A549 (cell line): ENCODE measurements at regions not wholly inside any gene's neighbourhood (a gene's known extent, or its start where the extent isn't known, plus 50 kb on each side); places are given as distances from the start of the nearest gene placed in this dataset.
A peak's percentile ranks its signal among the peaks of the same experiment; 100 is the strongest.

Source experiments
- ATAC-seq, 2 experiments: fragments of 200-7000 bp in 1 of 2; fragments of >200 bp in 1 of 2; cut with Nextera tagmentation in 1 of 2; cut with Tn5 transposase in 1 of 2; 3 replicates each; pipeline versions ENCODE4 v1.8.0 to v1.9.1; 2018 to 2020; ENCODE audit warnings: mild to moderate bottlenecking in 1 of 2, moderate library complexity in 1 of 2
- CTCF ChIA-PET: fragments of 300-600 bp; sonication (Branson Sonifier 250); formaldehyde crosslinking; extraction: SDS; loops from one replicate; lab custom pipeline; 2021; ENCODE audit warnings: antibody characterized with exemption, inconsistent platforms; lab: Yijun Ruan, JAX
- POLR2A ChIA-PET: fragments of 350-600 bp; formaldehyde crosslinking; extraction: SDS; loops from one replicate; lab custom pipeline; 2021; ENCODE audit warnings: antibody characterized with exemption, inconsistent platforms; lab: Yijun Ruan, JAX
- DNase-seq, 2 experiments: peaks; one replicate each; pipeline versions ENCODE4 v3.0.0 to v3.0.0-alpha.2; 2011 to 2016; ENCODE audit warnings: low read depth in 1 of 2, low spot score in 1 of 2
- FAIRE-seq: peaks from 2 replicates; lab custom pipeline; 2011; peaks lifted over from hg19 to GRCh38; lab: Jason Lieb, UNC
- H3K27ac ChIP-seq, 2 experiments: fragments of >200 bp; sonication (Bioruptor Twin); formaldehyde crosslinking; 3 replicates each; pipeline ENCODE4 v1.5.1; 2016 to 2017
- H3K4me1 ChIP-seq: fragments of >200 bp; sonication (Bioruptor Twin); formaldehyde crosslinking; 3 replicates; pipeline ENCODE4 v1.6.1; 2016
- H3K4me2 ChIP-seq: fragments of >200 bp; sonication (Bioruptor Twin); formaldehyde crosslinking; 3 replicates; pipeline ENCODE4 v1.6.1; 2016
- H3K4me3 ChIP-seq: fragments of >200 bp; sonication (Bioruptor Twin); formaldehyde crosslinking; 3 replicates; pipeline ENCODE4 v1.5.1; 2016
- H3K9me3 ChIP-seq: fragments of >200 bp; sonication (Bioruptor Twin); formaldehyde crosslinking; 3 replicates; pipeline ENCODE4 v1.6.1; 2016
- BHLHE40 ChIP-seq: IDR thresholded peaks from 2 replicates; pipeline ENCODE4 v1.6.1; 2012; ENCODE audit warnings: low read depth, low read length, inconsistent platforms
- CBX8 ChIP-seq: fragments of 200-600 bp; sonication (generic); IDR thresholded peaks from 2 replicates; pipeline ENCODE4 v1.6.1; 2016
- CHD4 ChIP-seq: fragments of 200-600 bp; sonication (generic); IDR thresholded peaks from 2 replicates; pipeline ENCODE4 v1.6.1; 2016; ENCODE audit warnings: antibody characterized with exemption, mild to moderate bottlenecking, borderline replicate concordance
- ELK1 ChIP-seq: fragments of 150-350 bp; IDR thresholded peaks from 2 replicates; pipeline ENCODE4 v1.6.1; 2014; ENCODE audit warnings: low read depth, mild to moderate bottlenecking, low read length
- EP300 ChIP-seq, 2 experiments: fragments of >200 bp; sonication (Bioruptor Twin); formaldehyde crosslinking; IDR thresholded peaks; 2 replicates in 1 of 2; 3 replicates in 1 of 2; pipeline ENCODE4 v1.6.1; 2016 to 2017
- FOSL2 ChIP-seq, 2 experiments: fragments of 450-650 bp in 1 of 2; fragments of >200 bp in 1 of 2; sonication (Bioruptor Twin) in 1 of 2; formaldehyde crosslinking; IDR thresholded peaks; 2 replicates each; pipeline versions ENCODE4 v1.5.0 to v1.6.1; 2016 to 2020; ENCODE audit warnings: mild to moderate bottlenecking in 1 of 2, moderate library complexity in 1 of 2
- HDAC2 ChIP-seq: fragments of 200-600 bp; sonication (generic); IDR thresholded peaks from 2 replicates; pipeline ENCODE4 v1.6.1; 2016
- HES2 ChIP-seq: fragments of >200 bp; sonication (Bioruptor Twin); formaldehyde crosslinking; IDR thresholded peaks from 2 replicates; pipeline ENCODE4 v1.6.1; 2016
- HOXA7 ChIP-seq: fragments of 250-450 bp; sonication (Bioruptor Pico); IDR thresholded peaks from 2 replicates; pipeline ENCODE4 v1.5.0; 2020; ENCODE audit warnings: mild to moderate bottlenecking, moderate library complexity
- HOXB13 ChIP-seq: fragments of 250-450 bp; sonication (Bioruptor Pico); IDR thresholded peaks from 2 replicates; pipeline ENCODE4 v1.5.0; 2020; ENCODE audit warnings: low read depth, mild to moderate bottlenecking, moderate library complexity
- HOXB5 ChIP-seq: fragments of 250-450 bp; sonication (Bioruptor Pico); IDR thresholded peaks from 2 replicates; pipeline ENCODE4 v1.5.0; 2020; ENCODE audit warnings: mild to moderate bottlenecking, moderate library complexity
- MYC ChIP-seq: IDR thresholded peaks from 2 replicates; pipeline ENCODE4 v1.6.1; 2012; ENCODE audit warnings: mild to moderate bottlenecking, inconsistent platforms, low read length, improper control_type of control experiment, borderline replicate concordance
- NPAS2 ChIP-seq: fragments of 250-450 bp; sonication (Bioruptor Pico); IDR thresholded peaks from 2 replicates; pipeline ENCODE4 v1.8.0; 2022; ENCODE audit warnings: mild to moderate bottlenecking, moderate library complexity, borderline replicate concordance
- NR3C1 ChIP-seq: fragments of >200 bp; sonication (Bioruptor Twin); formaldehyde crosslinking; IDR thresholded peaks from 3 replicates; pipeline ENCODE4 v1.6.1; 2017
- RAD21 ChIP-seq, 2 experiments: fragments of >200 bp in 1 of 2; sonication (Bioruptor Twin) in 1 of 2; formaldehyde crosslinking in 1 of 2; IDR thresholded peaks in 1 of 2; conservative IDR thresholded peaks in 1 of 2; 2 replicates in 1 of 2; 3 replicates in 1 of 2; pipeline ENCODE4 v1.6.1; 2012 to 2018; ENCODE audit warnings: inconsistent platforms in 1 of 2
- RCOR1 ChIP-seq: fragments of 150-350 bp; IDR thresholded peaks from 2 replicates; pipeline ENCODE4 v1.6.1; 2014; ENCODE audit warnings: antibody characterized with exemption, low read length, low read depth
- SMC3 ChIP-seq: fragments of >200 bp; sonication (Bioruptor Twin); formaldehyde crosslinking; IDR thresholded peaks from 3 replicates; pipeline ENCODE4 v1.6.1; 2018; ENCODE audit warnings: inconsistent platforms
- SREBF2 ChIP-seq: fragments of 450-650 bp; IDR thresholded peaks from 2 replicates; pipeline ENCODE4 v1.6.1; 2014; ENCODE audit warnings: mild to moderate bottlenecking, moderate library complexity
- TP53 ChIP-seq: fragments of 250-450 bp; sonication (Bioruptor Pico); IDR thresholded peaks from 2 replicates; pipeline ENCODE4 v1.5.0; 2021; ENCODE audit warnings: mild to moderate bottlenecking, moderate library complexity
- ZSCAN20 ChIP-seq: fragments of 250-450 bp; sonication (Bioruptor Pico); IDR thresholded peaks from 2 replicates; pipeline ENCODE4 v1.8.0; 2022; ENCODE audit warnings: mild to moderate bottlenecking, moderate library complexity
- WGBS: methylation state at CpG from one replicate; pipeline ENCODE4 v1.1.6; 2017; ENCODE audit errors: missing lambda C conversion rate; 5-methylcytosine and 5-hydroxymethylcytosine counted together
- TF ChIP-seq, protein P1 (sequence below): fragments of 250-450 bp; sonication (Bioruptor Pico); IDR thresholded peaks from 2 replicates; pipeline ENCODE4 v1.5.0; 2020; ENCODE audit warnings: low read depth, mild to moderate bottlenecking, moderate library complexity
- TF ChIP-seq, protein P2 (sequence below): IDR thresholded peaks from 2 replicates; pipeline ENCODE4 v1.6.1; 2012; ENCODE audit warnings: low read depth, borderline replicate concordance
- TF ChIP-seq, protein P3 (sequence below): fragments of 200-600 bp; sonication (generic); IDR thresholded peaks from 2 replicates; pipeline ENCODE4 v1.6.1; 2016; ENCODE audit warnings: antibody characterized with exemption, mild to moderate bottlenecking, moderate library complexity
- TF ChIP-seq, protein P4 (sequence below): fragments of 450-650 bp; IDR thresholded peaks from 2 replicates; pipeline ENCODE4 v1.6.1; 2014; ENCODE audit warnings: antibody characterized with exemption
- TF ChIP-seq, protein P5 (sequence below): fragments of 250-450 bp; sonication (Bioruptor Pico); IDR thresholded peaks from 2 replicates; pipeline ENCODE4 v1.5.0; 2021; ENCODE audit warnings: mild to moderate bottlenecking, moderate library complexity, borderline replicate concordance

DNA sequence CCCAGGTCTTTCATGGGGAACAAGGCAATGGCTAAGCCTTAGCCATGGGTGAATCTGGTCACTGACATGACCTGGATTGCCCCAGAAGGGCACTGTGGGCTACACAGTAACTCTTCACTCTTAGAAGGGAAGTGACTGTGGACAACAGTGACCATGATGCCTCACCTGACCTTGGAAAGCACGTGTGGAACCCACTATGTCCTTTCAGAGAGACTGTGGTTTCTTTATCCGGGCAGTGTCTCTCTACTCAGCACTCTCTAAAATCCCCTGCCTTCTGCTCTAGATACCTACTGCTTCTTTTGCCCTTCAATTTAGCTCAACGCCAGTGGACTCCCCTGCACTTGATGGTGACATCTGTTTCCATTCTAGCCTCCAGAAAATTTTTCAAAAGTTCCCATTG lies 66.1 kb upstream of the ANKFN1 start (continued):
- no peak for TF ChIP-seq MYC
- no peak for TF ChIP-seq HOXB5
- no peak for TF ChIP-seq HOXB13 (CRISPR knock-in tag)
- no peak for TF ChIP-seq NR3C1

DNA sequence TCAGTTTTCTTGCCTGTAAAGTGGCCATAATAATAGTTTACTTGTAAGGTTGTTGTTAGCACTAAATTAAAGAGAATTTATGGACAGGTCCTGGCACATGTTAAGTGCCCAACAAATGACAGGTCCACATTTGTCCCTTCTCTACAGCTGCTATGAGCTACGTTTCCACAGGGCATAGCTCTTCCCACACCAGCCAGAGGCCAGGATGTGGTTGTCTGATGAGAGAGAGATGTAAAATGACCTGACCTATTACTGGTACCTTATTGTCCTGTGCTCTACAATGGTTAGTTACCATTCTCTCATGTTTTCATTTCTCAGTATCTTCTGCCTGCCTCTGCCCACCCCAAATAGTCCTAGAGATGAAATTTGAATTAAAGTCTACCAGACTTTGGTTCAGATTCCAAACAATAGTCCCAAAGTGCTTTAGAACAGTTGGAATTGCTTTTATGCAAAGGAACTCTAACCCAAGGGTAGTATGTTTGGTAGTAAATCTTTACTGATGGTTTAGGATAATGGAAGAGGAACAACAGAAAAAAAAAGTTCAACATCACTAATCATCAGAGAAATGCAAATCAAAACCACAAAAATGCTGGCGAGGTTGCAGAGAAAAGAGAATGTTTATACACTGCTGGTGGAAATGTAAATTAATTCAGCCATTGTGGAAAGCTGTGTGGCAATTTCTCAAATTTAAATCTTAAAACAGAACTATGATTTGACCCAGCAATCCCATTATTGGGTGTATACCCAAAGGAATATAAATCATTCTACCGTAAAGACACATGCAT lies 57.1 kb upstream of the ANKFN1 start:
- no peak for ATAC-seq
- WGBS = 4% methylated on average over 3 of the region's 3 CpGs
- TF ChIP-seq FOSL2 (IDR thresholded peaks at IDR 0.05) (no peak), FOSL2 (CRISPR knock-in tag; IDR thresholded peaks at IDR 0.05) (no peak), HDAC2 (no peak), BHLHE40 (no peak), HES2 (no peak), SREBF2 (no peak), SMC3 (no peak)
- TF ChIP-seq, protein P1, sequence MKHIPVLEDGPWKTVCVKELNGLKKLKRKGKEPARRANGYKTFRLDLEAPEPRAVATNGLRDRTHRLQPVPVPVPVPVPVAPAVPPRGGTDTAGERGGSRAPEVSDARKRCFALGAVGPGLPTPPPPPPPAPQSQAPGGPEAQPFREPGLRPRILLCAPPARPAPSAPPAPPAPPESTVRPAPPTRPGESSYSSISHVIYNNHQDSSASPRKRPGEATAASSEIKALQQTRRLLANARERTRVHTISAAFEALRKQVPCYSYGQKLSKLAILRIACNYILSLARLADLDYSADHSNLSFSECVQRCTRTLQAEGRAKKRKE = no peak
- TF ChIP-seq, all 56 proteins: peak for 0

DNA sequence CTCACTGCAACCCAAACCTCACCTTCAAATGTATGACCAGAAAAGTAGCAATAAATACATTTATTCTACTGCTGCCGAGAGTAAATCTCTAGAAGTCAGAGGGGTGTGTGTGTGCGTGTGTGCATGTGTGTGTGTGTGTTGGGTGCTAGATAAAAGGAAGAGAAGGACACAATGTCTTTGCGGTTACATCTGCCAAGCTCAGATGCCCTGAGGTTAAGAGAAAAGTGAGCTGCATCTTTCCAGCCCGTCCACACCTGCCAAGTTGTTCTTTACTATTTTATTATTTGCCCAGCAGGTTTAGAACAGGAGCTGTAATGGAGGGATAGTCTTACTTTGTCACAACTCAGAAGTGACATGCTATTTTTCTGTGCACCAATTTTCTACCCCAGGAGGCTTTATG lies 54.5 kb upstream of the ANKFN1 start:
- Histone ChIP-seq H3K4me2 (no peak overlapping the region), H3K27ac (no peak overlapping the region), H3K4me3 (no peak overlapping the region), H3K4me1 (no peaks in the 10 kb centered on the region), H3K9me3 (no peaks in the 10 kb centered on the region)
- ChIA-PET POLR2A (no interaction called here), CTCF (no interaction called here)
- WGBS = 31% methylated on average over 4 of the region's 4 CpGs
- no peak for DNase-seq
- ATAC-seq = no peak
- FAIRE-seq = no peak
- TF ChIP-seq ZSCAN20 (CRISPR knock-in tag) (no peak), CBX8 (no peak), SMC3 (no peak), RAD21 (conservative IDR thresholded peaks at IDR 0.05 in 1 of 2, IDR thresholded peaks at IDR 0.05 in 1 of 2) (no peak), HOXA7 (no peak), ELK1 (no peak), HOXB13 (CRISPR knock-in tag) (no peak), EP300 (IDR thresholded peaks at IDR 0.05) (no peak), FOSL2 (IDR thresholded peaks at IDR 0.05) (no peak), FOSL2 (CRISPR knock-in tag; IDR thresholded peaks at IDR 0.05) (no peak), NPAS2 (no peak), CHD4 (no peak), TP53 (CRISPR knock-in tag) (no peak), RCOR1 (no peak), SREBF2 (no peak), HDAC2 (no peak)
- TF ChIP-seq, protein P2, sequence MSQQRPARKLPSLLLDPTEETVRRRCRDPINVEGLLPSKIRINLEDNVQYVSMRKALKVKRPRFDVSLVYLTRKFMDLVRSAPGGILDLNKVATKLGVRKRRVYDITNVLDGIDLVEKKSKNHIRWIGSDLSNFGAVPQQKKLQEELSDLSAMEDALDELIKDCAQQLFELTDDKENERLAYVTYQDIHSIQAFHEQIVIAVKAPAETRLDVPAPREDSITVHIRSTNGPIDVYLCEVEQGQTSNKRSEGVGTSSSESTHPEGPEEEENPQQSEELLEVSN = no peak
- TF ChIP-seq, protein P3, sequence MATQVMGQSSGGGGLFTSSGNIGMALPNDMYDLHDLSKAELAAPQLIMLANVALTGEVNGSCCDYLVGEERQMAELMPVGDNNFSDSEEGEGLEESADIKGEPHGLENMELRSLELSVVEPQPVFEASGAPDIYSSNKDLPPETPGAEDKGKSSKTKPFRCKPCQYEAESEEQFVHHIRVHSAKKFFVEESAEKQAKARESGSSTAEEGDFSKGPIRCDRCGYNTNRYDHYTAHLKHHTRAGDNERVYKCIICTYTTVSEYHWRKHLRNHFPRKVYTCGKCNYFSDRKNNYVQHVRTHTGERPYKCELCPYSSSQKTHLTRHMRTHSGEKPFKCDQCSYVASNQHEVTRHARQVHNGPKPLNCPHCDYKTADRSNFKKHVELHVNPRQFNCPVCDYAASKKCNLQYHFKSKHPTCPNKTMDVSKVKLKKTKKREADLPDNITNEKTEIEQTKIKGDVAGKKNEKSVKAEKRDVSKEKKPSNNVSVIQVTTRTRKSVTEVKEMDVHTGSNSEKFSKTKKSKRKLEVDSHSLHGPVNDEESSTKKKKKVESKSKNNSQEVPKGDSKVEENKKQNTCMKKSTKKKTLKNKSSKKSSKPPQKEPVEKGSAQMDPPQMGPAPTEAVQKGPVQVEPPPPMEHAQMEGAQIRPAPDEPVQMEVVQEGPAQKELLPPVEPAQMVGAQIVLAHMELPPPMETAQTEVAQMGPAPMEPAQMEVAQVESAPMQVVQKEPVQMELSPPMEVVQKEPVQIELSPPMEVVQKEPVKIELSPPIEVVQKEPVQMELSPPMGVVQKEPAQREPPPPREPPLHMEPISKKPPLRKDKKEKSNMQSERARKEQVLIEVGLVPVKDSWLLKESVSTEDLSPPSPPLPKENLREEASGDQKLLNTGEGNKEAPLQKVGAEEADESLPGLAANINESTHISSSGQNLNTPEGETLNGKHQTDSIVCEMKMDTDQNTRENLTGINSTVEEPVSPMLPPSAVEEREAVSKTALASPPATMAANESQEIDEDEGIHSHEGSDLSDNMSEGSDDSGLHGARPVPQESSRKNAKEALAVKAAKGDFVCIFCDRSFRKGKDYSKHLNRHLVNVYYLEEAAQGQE = no peak
- TF ChIP-seq, protein P4, sequence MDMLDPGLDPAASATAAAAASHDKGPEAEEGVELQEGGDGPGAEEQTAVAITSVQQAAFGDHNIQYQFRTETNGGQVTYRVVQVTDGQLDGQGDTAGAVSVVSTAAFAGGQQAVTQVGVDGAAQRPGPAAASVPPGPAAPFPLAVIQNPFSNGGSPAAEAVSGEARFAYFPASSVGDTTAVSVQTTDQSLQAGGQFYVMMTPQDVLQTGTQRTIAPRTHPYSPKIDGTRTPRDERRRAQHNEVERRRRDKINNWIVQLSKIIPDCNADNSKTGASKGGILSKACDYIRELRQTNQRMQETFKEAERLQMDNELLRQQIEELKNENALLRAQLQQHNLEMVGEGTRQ = no peak
- TF ChIP-seq, protein P5, sequence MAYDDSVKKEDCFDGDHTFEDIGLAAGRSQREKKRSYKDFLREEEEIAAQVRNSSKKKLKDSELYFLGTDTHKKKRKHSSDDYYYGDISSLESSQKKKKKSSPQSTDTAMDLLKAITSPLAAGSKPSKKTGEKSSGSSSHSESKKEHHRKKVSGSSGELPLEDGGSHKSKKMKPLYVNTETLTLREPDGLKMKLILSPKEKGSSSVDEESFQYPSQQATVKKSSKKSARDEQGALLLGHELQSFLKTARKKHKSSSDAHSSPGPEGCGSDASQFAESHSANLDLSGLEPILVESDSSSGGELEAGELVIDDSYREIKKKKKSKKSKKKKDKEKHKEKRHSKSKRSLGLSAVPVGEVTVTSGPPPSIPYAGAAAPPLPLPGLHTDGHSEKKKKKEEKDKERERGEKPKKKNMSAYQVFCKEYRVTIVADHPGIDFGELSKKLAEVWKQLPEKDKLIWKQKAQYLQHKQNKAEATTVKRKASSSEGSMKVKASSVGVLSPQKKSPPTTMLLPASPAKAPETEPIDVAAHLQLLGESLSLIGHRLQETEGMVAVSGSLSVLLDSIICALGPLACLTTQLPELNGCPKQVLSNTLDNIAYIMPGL (CRISPR knock-in tag) = no peak

More for the DNA sequence above, 57.1 kb upstream of the ANKFN1 start:
- Histone ChIP-seq H3K9me3 (no peaks in the 10 kb centered on the region), H3K4me2 (no peak overlapping the region), H3K4me1 (no peaks in the 10 kb centered on the region), H3K27ac (no peak overlapping the region), H3K4me3 (no peak overlapping the region)
- CTCF ChIA-PET = no interaction called here
- DNase-seq (no peak), FAIRE-seq (peak; percentile 13)
- POLR2A ChIA-PET = no interaction called here
